Esophagus muscularis mucosa (tissue), 4 donors: ENCODE measurements at regions not wholly inside any gene's neighbourhood (a gene's known extent, or its start where the extent isn't known, plus 50 kb on each side); places are given as distances from the start of the nearest gene placed in this dataset.

Source experiments
- CTCF ChIP-seq, 3 experiments: fragments of 200-600 bp in 2 of 3; fragments of 450-650 bp in 1 of 3; sonication (generic) in 2 of 3; IDR thresholded peaks; one replicate each; pipeline ENCODE4 v1.5.1; 2017 to 2019; ENCODE audit warnings: antibody characterized with exemption in 3 of 3, mild to moderate bottlenecking in 2 of 3, moderate library complexity in 1 of 3
- EP300 ChIP-seq: sonication (generic); formaldehyde crosslinking; IDR thresholded peaks from one replicate; pipeline ENCODE4 v1.6.1; 2017; ENCODE audit warnings: antibody characterized with exemption
- POLR2A ChIP-seq: fragments of 450-650 bp; IDR thresholded peaks from one replicate; pipeline ENCODE4 v1.6.1; 2017; ENCODE audit warnings: antibody characterized with exemption, moderate library complexity, mild to moderate bottlenecking, low read depth
- POLR2AphosphoS5 ChIP-seq, 2 donors: sonication (generic); formaldehyde crosslinking; IDR thresholded peaks; one replicate each; pipeline ENCODE4 v1.6.1; 2017; ENCODE audit warnings: antibody characterized with exemption in 2 of 2

GRCh38 chr2:180358458-180358857 is 351.4 kb upstream of the CWC22 start:
- TF ChIP-seq CTCF (IDR thresholded peaks at IDR 0.05) (no peak), POLR2A (no peak), EP300 (no peak), POLR2AphosphoS5 (IDR thresholded peaks at IDR 0.05) (no peak)
